H9 (cell line): ENCODE measurements at regions not wholly inside any gene's neighbourhood (a gene's known extent, or its start where the extent isn't known, plus 50 kb on each side); places are given as distances from the start of the nearest gene placed in this dataset.

Experiments
- DNase-seq: peaks from one replicate; pipeline ENCODE4 v3.0.0-alpha.2; 2017
- H2AFZ ChIP-seq: one replicate; pipeline ENCODE4 v1.6.1; 2013; ENCODE audit warnings: mild to moderate bottlenecking, low read length, control low read depth, moderate library complexity
- H2AK5ac ChIP-seq: 2 replicates; pipeline ENCODE4 v1.6.1; 2013; ENCODE audit warnings: low read length, control low read depth, mixed read lengths; ENCODE audit not compliant: insufficient read length
- H2BK120ac ChIP-seq: one replicate; pipeline ENCODE4 v1.6.1; 2013; ENCODE audit warnings: low read depth, mild to moderate bottlenecking, low read length, control low read depth, inconsistent platforms; ENCODE audit not compliant: poor library complexity, severe bottlenecking
- H2BK12ac ChIP-seq: 2 replicates; pipeline ENCODE4 v1.6.1; 2013; ENCODE audit warnings: low read length, control low read depth, mixed read lengths, low read depth; ENCODE audit not compliant: insufficient read length
- H2BK15ac ChIP-seq: 2 replicates; pipeline ENCODE4 v1.6.1; 2013; ENCODE audit warnings: low read depth, low read length, control low read depth
- H2BK20ac ChIP-seq: one replicate; pipeline ENCODE4 v1.6.1; 2013; ENCODE audit warnings: low read depth, mild to moderate bottlenecking, low read length, control low read depth, inconsistent platforms; ENCODE audit not compliant: poor library complexity, severe bottlenecking
- H2BK5ac ChIP-seq: 2 replicates; pipeline ENCODE4 v1.6.1; 2013; ENCODE audit warnings: low read length, control low read depth, mixed read lengths; ENCODE audit not compliant: insufficient read length
- H3K14ac ChIP-seq: 2 replicates; pipeline ENCODE4 v1.6.1; 2013; ENCODE audit warnings: low read length, control low read depth; ENCODE audit not compliant: insufficient read depth
- H3K18ac ChIP-seq: 2 replicates; pipeline ENCODE4 v1.6.1; 2013; ENCODE audit warnings: low read depth, mild to moderate bottlenecking, mixed read lengths, low read length, control low read depth; ENCODE audit not compliant: insufficient read length
- H3K23ac ChIP-seq: 2 replicates; pipeline ENCODE4 v1.6.1; 2013; ENCODE audit warnings: low read length, control low read depth, mixed read lengths, low read depth; ENCODE audit not compliant: insufficient read length
- H3K23me2 ChIP-seq: 2 replicates; pipeline ENCODE4 v1.6.1; 2013; ENCODE audit warnings: low read depth, mild to moderate bottlenecking, mixed read lengths, low read length, control low read depth; ENCODE audit not compliant: insufficient read length, poor library complexity, severe bottlenecking
- H3K27ac ChIP-seq: 2 replicates; pipeline ENCODE4 v1.5.1; 2013; ENCODE audit warnings: low read length, control low read depth, mixed read lengths, low read depth; ENCODE audit not compliant: insufficient read length
- H3K27me3 ChIP-seq: 2 replicates; pipeline ENCODE4 v1.6.1; 2013; ENCODE audit warnings: low read length, control low read depth, inconsistent platforms; ENCODE audit not compliant: insufficient read depth
- H3K4ac ChIP-seq: 2 replicates; pipeline ENCODE4 v1.6.1; 2013; ENCODE audit warnings: low read depth, mild to moderate bottlenecking, control low read depth, inconsistent platforms, low read length, moderate library complexity
- H3K4me1 ChIP-seq: 2 replicates; pipeline ENCODE4 v1.6.1; 2013; ENCODE audit warnings: low read length, control low read depth, inconsistent platforms; ENCODE audit not compliant: insufficient read depth
- H3K4me2 ChIP-seq: 2 replicates; pipeline ENCODE4 v1.6.1; 2013; ENCODE audit warnings: low read length, control low read depth, mixed read lengths; ENCODE audit not compliant: insufficient read length, insufficient read depth
- H3K56ac ChIP-seq: 2 replicates; pipeline ENCODE4 v1.6.1; 2013; ENCODE audit warnings: low read depth, mild to moderate bottlenecking, mixed read lengths, low read length, control low read depth; ENCODE audit not compliant: insufficient read length
- H3K79me1 ChIP-seq: 2 replicates; pipeline ENCODE4 v1.6.1; 2013; ENCODE audit warnings: low read depth, mild to moderate bottlenecking, moderate library complexity, low read length, control low read depth, inconsistent platforms; ENCODE audit not compliant: insufficient read depth, poor library complexity, severe bottlenecking
- H3K79me2 ChIP-seq: 2 replicates; pipeline ENCODE4 v1.6.1; 2013; ENCODE audit warnings: low read length, control low read depth, inconsistent platforms; ENCODE audit not compliant: insufficient read depth
- H3K9ac ChIP-seq: 2 replicates; pipeline ENCODE4 v1.6.1; 2013; ENCODE audit warnings: low read length, control low read depth, mixed read lengths; ENCODE audit not compliant: insufficient read length; ENCODE audit errors: extremely low read depth
- H3K9me3 ChIP-seq: one replicate; pipeline ENCODE4 v1.6.1; 2013; ENCODE audit warnings: low read depth, low read length, inconsistent platforms; ENCODE audit not compliant: control insufficient read depth
- H3T11ph ChIP-seq: one replicate; pipeline ENCODE4 v1.6.1; 2013; ENCODE audit warnings: mild to moderate bottlenecking, low read length, control low read depth, inconsistent platforms
- H4K20me1 ChIP-seq: one replicate; pipeline ENCODE4 v1.6.1; 2013; ENCODE audit not compliant: control insufficient read depth, insufficient read length, insufficient read depth
- H4K5ac ChIP-seq: 2 replicates; pipeline ENCODE4 v1.6.1; 2013; ENCODE audit warnings: low read depth, mild to moderate bottlenecking, mixed read lengths, low read length, control low read depth; ENCODE audit not compliant: insufficient read length
- H4K8ac ChIP-seq: replicated peaks from 2 replicates; pipeline ENCODE4 v1.6.1; 2013; ENCODE audit warnings: low read length, control low read depth, mixed read lengths, low read depth; ENCODE audit not compliant: insufficient read length
- H4K91ac ChIP-seq: 2 replicates; pipeline ENCODE4 v1.6.1; 2013; ENCODE audit warnings: low read depth, mild to moderate bottlenecking, moderate library complexity, mixed read lengths, low read length, control low read depth; ENCODE audit not compliant: insufficient read length
- H3K27ac Mint-ChIP-seq, 3 experiments: 2 replicates in 2 of 3; 3 replicates in 1 of 3; pipeline ENCODE4 v1.8.0; 2020 to 2021; ENCODE audit warnings: mixed read lengths in 3 of 3, mild to moderate bottlenecking in 1 of 3, moderate library complexity in 1 of 3
- H3K27me3 Mint-ChIP-seq: 2 replicates; pipeline ENCODE4 v1.8.0; 2021; ENCODE audit warnings: low read depth, mild to moderate bottlenecking, moderate library complexity, mixed read lengths
- H3K36me3 Mint-ChIP-seq, 3 experiments: 2 replicates in 2 of 3; 3 replicates in 1 of 3; pipeline ENCODE4 v1.8.0; 2020 to 2021; ENCODE audit warnings: low read depth in 3 of 3, mixed read lengths in 3 of 3; ENCODE audit not compliant: insufficient read depth in 1 of 3
- H3K4me1 Mint-ChIP-seq, 2 experiments: 2 replicates each; pipeline ENCODE4 v1.8.0; 2020; ENCODE audit warnings: mixed read lengths in 2 of 2
- H3K4me3 Mint-ChIP-seq, 2 experiments: 2 replicates in 1 of 2; 3 replicates in 1 of 2; pipeline ENCODE4 v1.8.0; 2020 to 2021; ENCODE audit warnings: mild to moderate bottlenecking in 2 of 2, mixed read lengths in 2 of 2, moderate library complexity in 1 of 2
- H3K9me3 Mint-ChIP-seq, 2 experiments: 2 replicates in 1 of 2; 3 replicates in 1 of 2; pipeline ENCODE4 v1.8.0; 2020; ENCODE audit warnings: mild to moderate bottlenecking in 2 of 2, mixed read lengths in 2 of 2, moderate library complexity in 1 of 2
- CTCF ChIP-seq: fragments of 200-600 bp; sonication (generic); conservative IDR thresholded peaks from 3 replicates; pipeline ENCODE4 v1.8.0; 2021; ENCODE audit warnings: antibody characterized with exemption, mild to moderate bottlenecking
- WGBS: extraction: QIAGEN DNeasy Blood & Tissue Kit; methylation state at CpG from one replicate; pipeline ENCODE4 v1.1.7; 2013; ENCODE audit warnings: missing lambda C conversion rate, low lambda C conversion rate, mixed read lengths; ENCODE audit not compliant: insufficient read length; ENCODE audit errors: extremely low coverage; 5-methylcytosine and 5-hydroxymethylcytosine counted together

DNA sequence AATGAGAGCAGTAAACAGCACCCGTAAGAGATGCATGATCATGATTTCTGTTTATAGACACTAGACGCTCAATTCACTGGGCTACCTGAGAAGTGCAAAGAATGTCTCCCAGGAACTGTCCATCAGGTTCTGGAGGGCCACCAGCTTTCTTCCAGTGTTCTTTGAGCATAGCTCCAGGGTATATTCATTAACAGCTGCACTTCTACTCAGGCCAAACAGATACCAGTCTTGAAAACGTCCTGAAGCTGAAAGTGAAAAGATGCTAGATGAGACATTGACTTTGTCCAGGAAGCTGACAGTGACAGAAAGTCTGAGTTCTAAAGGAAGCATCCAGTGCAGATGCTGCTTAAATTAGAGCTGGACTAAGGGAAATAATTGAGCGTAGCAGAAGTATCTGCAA lies 488.7 kb upstream of the TYRP1 start:
- Mint-ChIP-seq H3K9me3 (no peaks in the 10 kb centered on the region; a peak in 1 of 5 replicates), H3K36me3 (no peaks in the 10 kb centered on the region), H3K4me3 (no peak overlapping the region), H3K27me3 (no peaks in the 10 kb centered on the region), H3K27ac (no peak overlapping the region), H3K4me1 (peaks cover 4% of the 10 kb centered on the region in 2 experiments)
- Histone ChIP-seq H2BK5ac (no peak overlapping the region), H3K18ac (no peak overlapping the region), H3K9ac (no peak overlapping the region), H4K20me1 (no peaks in the 10 kb centered on the region), H2BK12ac (no peak overlapping the region), H2BK120ac (no peak overlapping the region), H2BK20ac (no peak overlapping the region), H2AFZ (no peak overlapping the region), H3K79me2 (no peaks in the 10 kb centered on the region), H3T11ph (no peak overlapping the region), H4K91ac (no peak overlapping the region), H3K9me3 (no peaks in the 10 kb centered on the region), H3K56ac (no peak overlapping the region), H3K4me1 (no peaks in the 10 kb centered on the region), H3K27me3 (no peaks in the 10 kb centered on the region), H3K23me2 (no peaks in the 10 kb centered on the region), H3K23ac (no peak overlapping the region), H3K79me1 (no peaks in the 10 kb centered on the region), H2BK15ac (no peak overlapping the region), H2AK5ac (no peak overlapping the region), H3K27ac (no peak overlapping the region), H3K4ac (no peak overlapping the region), H3K14ac (no peak overlapping the region), H4K5ac (no peak overlapping the region), H4K8ac (no peak overlapping the region), H3K4me2 (no peak overlapping the region)
- no peak for TF ChIP-seq CTCF
- no CpG with 5 or more reads among the region's 4 CpGs for WGBS
- no peak for DNase-seq
